NCI-H2196 treated with DMSO at 0.1 percent for 48 hours (cell line): ENCODE measurements at regions not wholly inside any gene's neighbourhood (a gene's known extent, or its start where the extent isn't known, plus 50 kb on each side); places are given as distances from the start of the nearest gene placed in this dataset.
"Not testable (repeated sequence)": the region's sequence is repeated elsewhere in the genome, so short reads cannot be mapped to it uniquely, and the experiment has no call there.

ENCODE experiments used
- DNase-seq: peaks from one replicate; lab custom pipeline; 2025; ENCODE audit not compliant: unreplicated experiment; lab: John Stamatoyannopoulos, UW

DNA sequence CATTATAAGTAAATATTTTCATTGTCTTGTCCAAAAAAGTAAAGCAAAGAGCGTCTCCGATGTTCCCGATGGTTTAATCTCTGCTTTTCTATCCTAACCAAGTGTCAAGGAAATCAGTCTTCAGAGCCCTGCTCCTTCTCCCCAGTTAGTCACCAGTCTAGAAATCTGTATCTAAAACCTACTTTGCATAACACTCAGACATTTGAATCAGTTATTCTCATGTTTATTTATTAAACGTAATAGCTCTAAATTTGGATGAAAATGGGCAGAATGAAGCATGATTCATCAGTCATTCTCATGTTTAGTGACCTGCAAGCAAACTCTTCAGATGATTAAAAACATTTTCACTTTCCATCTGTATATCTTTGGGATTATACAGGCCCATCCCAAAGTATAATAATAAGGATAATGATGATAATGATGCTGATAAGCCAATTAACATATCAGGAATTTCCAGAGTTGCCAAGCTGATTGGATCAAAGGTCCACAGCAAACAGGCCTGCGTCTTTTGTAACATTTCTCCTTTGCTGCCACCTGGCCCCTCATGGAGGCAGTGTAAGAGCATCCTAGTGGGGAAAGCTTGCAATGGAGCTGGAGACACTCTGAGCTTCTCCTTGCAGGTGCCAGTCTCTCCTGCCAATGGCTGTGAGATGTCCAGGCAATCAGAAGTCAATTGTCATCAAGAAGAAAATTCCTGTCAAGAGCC is 273.9 kb downstream of the IGSF11 start:
- no peak for DNase-seq

DNA sequence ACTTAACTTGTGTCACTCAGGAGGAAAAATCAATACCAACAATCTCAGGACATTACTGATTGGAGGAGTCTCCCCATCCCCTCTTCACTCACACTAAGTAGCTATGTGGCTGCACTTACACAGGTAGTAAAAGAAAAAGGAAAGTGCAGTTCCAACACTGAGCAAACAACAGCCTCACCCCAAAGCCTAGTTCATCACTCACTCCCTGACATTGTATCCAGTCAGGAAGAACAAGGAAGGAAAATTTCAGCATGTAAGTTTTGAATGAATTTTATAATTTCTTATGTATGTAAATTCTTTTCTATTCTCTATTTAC is 273.4 kb downstream of the IGSF11 start:
- no peak for DNase-seq

DNA sequence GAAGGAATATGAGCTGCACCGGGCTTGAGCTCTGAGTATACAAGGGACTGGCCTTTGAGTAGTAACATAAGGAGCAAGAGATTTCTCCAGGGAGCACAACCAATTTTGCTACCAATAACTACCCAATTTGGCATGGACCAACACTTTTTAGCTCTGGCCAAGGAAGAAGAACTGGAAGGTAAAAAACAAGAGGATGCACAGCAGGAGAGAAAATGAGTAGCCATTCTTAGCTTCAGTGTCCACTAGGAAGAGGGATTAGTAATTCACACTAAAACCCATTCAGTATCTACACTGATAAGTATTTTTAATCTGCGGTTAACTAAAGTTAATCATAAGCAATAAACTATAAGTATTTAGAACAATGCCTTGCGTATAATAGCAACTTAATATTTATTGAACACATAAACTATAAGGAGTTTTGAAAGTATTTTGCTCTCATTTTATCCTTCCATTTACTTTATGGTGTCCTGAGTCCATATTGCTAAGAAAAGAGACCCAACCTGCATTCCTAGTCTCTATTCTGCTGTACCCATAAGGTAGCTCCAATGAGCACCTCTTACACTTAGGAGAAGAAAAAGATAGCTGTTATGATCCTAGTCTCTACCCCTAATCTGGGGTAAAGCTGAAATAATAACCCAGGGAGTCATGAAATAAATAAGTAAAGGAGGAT is 268.9 kb downstream of the IGSF11 start:
- DNase-seq: no peak

DNA sequence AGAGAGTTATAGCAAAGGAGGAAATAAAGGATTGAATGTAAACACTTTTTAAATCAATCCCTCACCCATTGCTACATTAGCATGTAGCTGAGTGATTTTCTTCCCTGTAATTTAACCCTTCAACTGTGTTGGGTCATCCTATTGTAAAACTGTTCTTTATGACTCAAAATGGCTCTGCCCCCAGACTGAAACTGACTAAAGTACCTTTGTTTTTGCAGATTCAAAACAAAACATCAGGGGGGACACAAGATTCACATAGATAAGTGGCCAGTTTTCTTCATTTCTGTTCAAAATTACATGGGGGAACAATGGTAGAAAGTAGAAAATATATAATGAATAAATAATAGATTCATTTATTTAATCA is 268.4 kb downstream of the IGSF11 start:
- DNase-seq: no peak

DNA sequence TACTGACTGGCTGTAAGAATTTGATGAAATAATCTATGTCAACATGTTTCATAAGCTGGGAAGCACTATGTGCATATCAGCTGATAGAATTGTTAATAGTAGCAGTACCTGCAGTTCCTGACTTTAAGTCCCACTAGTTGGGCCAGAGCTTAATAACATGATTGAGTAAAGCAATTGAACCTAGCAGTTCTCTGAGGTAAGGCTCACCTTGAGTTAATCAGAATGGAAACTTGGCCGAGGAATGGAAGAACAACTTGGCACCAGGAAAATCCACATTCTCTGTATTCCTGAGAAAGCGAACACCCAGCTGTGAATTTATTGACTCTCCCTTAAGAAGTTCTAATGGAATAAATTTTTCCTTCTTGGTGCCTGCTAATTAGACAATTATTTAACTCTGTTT is 262.6 kb downstream of the IGSF11 start:
- DNase-seq: no peak

DNA sequence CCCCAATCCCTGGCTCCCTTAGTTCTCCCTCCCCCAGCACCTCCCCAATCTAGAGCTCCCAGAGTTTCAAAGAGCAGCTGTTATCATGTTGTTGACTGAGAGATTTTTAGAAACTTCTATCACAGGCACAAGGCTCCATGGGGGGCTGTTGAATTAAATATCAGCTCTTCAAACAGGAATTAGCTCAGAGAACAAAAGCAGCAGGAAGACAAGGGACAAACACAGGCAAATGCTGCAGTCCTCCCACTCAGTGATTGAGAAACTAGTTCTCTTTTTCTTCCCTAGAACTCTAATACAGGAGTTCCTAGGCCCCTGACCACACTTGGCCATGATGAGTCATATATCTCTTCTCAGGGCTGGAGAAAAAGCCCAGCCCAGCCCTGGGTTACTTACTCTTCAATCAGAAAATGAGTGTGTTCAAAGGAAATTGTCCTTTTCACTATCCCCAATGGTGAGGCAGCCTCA is 262.1 kb downstream of the IGSF11 start:
- DNase-seq: no peak

DNA sequence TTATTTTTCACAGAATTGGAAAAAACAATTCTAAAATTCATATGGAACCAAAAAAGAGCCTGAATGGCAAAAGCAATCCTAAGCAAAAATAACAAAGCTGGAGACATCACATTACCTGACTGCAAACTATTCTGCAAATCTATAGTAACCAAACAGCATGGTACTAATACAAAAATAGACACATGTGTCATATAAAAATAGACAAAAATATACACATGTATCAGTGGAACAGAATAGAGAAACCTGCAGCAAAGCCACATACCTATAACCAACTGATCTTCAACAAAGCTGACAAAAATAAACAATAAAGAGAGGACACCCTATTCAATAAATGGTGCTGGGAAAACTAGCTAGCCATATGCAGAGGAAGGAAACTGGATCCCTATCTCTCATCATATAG is 259.6 kb downstream of the IGSF11 start:
- DNase-seq: no peak

DNA sequence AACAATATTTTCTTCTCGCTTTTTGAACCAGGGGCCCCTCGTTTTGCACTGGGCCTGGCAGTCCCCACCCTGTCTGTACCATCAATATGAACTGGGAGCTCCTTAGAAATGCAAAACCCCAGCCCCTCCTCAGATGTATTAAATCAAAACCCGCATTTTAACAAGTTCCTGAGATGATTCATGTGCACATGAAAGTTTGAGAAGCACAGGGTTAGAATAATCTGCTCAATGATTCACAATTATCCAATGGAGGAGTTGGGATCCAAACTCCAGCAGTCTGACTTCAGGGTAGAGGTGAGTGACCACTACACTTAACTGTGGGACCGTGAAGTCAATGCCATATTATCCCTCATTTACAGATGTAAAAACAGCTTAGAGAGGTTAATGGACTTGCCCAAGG is 256.4 kb downstream of the IGSF11 start:
- no peak for DNase-seq

DNA sequence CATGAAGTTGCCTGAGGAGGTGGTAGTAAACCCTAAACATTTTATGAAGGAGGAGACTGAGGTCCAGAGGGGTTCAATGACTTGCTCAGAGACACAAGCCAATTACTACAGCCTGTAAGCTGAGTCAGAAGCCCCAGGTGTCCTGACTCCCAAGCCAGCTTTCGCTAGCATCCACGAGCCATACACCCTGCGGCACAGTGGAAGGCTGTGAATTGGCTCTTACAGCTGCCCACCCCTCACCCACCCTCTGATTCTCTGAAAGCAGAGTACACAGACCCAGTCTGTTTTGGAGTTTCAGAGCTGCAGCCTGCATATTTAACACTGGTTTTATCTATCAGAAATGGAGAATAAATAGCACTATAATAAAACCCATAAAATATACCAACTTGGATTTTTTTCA is 253.4 kb downstream of the IGSF11 start:
- no peak for DNase-seq

DNA sequence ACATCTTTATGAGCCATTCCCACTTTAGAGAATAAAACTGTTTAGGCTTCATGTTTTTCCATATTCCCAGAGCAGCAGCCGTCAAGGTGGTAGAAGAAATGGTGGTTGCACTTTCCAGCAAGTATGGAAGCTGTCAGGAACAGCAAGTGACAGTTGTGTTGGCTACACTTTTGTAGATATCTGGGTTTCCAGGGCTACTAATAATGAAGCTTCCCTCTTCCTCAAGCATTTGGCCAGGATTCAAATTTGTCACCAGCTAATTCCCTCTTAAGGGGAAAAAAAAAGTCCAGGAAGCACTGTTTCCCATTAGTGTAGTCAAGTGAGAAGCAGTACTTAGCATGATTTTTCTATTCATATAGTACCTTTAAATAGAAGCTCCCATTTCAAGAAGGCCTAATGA is 252.8 kb downstream of the IGSF11 start:
- no peak for DNase-seq

DNA sequence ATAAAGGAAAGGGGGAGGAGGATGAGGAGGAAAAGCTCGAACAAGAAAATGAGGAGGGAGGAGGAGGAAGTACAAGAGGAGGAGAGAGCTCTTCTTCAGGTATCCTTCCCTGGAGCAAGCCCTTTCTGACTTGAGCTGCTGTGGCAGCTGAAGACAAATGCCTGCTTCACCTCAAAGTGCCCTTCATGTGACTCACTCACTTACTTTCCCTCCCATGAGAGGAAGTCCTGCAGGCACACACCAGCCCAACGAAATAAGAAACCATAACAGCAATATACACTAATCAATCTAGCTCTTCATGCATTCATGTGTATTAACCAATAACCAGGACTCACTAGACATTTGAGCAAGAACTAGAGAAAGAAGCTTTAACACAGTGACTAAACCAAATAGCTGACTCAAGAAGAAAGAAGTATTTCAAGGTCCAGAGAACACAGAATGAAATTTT is 251.9 kb downstream of the IGSF11 start:
- DNase-seq: no peak

DNA sequence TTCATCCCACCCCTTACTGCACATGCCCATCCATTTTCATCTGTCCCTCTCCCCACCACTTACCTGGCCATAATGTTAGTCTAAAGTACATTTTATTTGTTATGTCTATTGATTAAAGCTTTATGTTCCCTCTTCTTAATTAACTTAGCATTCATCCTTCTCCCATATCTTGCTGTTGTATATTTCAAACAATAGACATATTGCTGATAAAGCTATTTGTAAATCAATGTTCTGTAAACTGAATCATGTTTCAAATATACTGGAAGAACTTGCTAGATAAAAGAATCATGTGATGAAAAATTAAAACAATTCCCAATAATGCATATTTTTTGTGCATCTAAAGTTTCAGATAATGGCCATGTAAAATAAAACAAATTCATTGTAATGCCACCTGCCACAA is 249.2 kb downstream of the IGSF11 start:
- no peak for DNase-seq

DNA sequence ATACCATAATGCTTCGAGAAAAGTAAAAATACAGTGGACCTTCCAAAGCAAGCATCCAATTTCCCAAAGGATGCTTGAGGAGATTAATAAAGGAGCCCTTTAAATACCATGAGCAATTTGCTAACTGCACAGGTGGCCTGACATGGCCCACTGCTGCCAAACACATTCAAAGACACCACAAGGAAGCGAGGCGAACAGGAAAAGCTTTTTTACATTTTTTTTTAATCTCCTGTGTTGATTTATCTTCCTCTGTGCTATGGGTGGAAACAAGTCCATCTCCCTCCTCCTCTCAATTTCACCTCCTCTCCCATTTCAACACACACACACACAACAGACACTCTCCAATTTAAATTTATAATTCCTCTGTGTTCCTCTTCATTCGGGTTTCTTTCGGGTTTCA is 243.4 kb downstream of the IGSF11 start:
- DNase-seq: no peak

DNA sequence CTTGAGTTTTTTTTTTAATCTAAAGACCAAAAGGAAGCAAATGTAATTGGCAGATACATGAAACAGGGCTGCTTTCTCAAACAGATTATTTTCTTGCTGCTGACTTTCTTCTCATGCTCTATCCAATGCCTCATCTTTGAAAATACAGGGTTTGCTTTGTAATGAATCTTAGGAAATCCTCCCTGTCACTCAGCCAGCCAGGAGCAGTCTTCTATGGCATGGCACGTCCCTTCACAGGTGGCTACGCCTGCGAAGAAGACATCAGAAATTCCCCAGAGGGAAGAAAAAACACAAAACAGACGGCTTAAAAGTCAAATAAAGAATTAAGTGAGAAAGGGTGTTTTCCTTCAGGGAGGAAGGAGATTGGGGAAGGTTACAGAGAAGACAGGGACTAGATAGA is 242.5 kb downstream of the IGSF11 start:
- DNase-seq: no peak

DNA sequence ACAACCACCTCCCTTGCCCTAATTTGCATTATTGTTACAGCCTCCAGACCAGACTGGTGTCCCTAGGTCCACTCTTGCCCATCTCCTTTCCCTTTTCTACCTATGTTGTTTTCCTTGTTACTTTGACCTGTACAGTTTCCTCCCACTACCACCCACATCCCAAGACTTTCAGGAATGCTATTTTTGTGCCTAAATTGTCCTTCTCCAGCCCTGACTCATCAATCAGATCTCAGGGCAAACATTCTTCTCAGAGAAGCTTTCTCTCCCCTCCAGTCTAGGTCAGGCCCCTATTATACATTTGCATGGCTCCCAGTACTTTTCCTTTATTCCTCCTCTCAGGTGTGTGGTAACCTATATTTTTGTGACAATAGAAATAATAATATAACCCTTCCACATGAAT is 241.5 kb downstream of the IGSF11 start:
- DNase-seq: no peak

DNA sequence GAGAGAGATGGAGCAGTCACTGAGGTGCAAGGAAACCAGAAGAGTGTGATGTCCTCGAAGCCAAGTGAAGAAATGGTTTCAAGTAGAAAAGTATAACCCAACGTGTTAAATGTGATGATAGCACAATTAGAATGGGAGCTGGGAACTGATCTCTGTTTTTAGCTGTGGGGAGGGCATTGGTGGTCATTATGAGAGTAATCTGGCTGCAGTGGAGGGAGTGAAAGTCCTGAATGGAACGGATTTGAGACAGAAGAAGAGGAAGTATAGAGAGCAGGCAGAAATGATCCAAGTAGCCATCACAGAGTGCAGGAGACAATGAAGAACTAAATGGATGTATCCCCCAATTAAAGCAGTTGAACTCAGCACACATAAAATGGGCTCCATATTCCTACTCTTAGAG is 235.3 kb downstream of the IGSF11 start:
- no peak for DNase-seq

DNA sequence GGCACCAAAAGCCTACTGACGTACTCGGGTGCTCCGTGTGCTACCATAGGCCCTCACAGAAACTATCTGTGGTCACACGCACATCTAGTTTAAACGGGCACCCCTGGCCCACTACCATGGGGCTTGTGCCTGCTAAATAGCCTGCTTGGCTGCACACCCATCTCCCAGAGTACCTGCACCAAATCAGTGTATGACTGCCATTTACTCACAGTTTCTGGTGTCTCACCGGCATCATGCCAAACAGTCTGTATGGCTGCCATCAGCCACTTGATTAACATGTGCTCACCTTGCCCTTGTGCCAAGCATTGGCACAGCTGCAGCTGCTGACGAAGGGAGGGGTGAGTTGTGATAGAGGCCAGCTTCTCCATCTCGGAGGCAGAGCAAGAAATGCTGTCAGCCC is 232.7 kb downstream of the IGSF11 start:
- peak; percentile 79 for DNase-seq

DNA sequence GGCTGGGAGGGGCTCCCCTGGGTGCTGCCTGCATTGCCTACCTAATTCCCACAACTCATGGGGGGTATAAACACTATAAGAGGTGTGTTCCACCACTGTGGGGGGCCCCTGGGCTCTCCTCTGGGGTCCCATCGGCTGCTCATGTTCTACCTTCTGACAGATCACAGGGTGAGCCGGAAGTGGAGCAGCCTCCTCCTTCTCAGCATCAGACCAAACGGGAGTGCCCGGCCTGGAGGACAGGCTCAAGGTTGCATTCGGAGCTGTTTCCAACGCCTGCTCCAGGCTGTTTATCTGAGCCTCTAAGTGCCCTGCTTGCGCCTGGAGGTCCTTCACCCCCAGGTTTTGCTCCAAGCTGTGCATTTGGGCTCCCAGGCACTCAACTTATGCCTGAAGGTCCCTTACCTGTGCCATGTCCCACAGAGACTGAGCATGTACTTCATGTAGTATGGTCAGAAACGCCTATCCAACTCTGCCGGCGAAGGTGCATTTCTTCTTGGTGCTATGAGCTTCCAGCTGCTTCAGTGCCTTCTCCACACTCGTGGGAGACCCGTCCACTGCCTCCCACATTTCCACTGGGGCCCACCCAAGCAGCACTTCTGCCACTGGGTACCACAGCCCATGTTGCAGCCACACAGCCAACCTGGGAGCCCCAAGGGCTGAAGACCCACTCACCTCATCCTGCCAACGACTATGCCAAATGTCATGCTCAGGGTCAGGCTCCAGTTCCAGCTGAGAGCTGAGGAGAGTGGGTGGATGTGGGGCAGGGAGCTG is 232.1 kb downstream of the IGSF11 start:
- peak; percentile 50 for DNase-seq

DNA sequence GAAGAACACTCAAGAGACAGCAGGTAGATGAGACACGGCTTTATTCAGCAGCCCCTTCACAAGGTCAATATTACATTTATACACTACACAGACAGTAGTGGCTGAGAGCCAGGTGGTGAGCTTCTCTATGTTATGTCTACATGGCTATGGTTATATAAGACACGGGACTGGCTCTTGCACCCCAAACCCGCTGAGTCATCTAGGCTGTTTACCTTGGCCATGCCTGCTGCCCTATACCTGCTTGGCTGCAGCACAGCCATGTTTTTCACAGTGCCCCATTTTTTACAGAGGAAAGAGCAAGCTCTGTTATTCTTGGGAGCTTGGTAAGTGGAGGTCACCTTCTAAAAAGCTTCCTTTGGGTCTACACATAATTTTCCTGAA is 231.6 kb downstream of the IGSF11 start:
- DNase-seq: peak; percentile 41

DNA sequence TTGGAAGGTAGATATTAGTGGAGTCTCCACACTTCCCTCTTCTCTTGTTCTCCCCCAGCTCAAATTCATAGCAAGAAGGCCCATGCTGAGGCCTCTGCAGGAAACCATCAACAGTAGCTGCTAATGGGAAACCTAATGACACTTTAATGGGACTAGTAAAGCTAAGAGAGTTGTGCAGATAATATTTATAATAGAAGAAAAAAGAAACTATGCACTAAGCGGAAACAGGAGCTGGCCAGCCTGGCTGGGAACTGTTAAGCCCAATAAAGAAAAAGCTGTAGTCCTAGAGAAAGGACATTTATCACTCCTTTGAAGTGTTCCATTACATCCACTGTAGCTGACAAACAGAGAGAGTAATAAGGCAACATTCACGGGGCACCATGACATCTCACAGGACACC is 229.6 kb downstream of the IGSF11 start:
- no peak for DNase-seq

DNA sequence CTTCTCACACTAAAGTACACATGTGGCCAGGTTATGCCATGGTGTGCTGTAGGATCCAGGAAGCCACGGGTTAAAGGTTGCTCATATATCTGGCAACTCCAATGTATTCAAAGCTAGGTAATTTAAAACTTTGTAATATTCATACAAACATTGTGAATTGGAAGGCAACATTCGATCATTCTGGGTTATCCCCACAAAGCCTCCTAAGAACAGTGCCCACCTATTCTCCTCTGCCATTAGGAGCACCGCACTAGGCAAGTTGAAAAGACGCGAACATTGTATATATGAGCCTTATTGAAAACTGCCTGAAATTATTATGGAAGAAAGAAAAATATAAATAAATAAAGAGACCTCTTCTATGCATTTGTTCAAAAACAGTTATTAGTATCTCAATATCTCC is 228.2 kb downstream of the IGSF11 start:
- no peak for DNase-seq

DNA sequence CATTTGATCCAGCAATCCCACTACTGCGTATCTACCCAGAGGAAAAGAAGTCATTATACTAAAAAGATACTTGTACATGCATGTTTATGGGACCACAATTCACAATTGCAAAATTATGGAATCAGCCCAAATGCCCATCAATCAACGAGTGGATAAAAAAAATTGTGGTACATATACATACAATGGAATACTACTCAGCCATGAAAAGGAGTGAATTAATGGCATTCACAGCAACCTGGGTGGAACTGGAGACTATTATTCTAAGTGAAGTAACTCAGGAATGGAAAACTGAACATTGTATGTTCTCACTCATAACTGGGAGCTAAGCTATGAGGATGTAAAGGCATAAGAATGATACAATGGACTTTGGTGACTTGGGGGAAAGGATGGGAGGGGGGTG is 227.3 kb downstream of the IGSF11 start:
- DNase-seq: not testable (repeated sequence)
